Stimulated activated naive CD8-positive, alpha-beta T cell treated with anti-CD3 and anti-CD28 coated beads, Interleukin-15, Interleukin-2, amounts not matched to agents 100 ng/mL and 50 ng/mL, for 24 hours (primary cell): ENCODE measurements at regions not wholly inside any gene's neighbourhood (a gene's known extent, or its start where the extent isn't known, plus 50 kb on each side); places are given as distances from the start of the nearest gene placed in this dataset.

ENCODE experiments used
- H3K27ac Mint-ChIP-seq: one replicate; pipeline ENCODE4 v1.8.0; 2021; ENCODE audit warnings: mild to moderate bottlenecking, mixed read lengths
- H3K27me3 Mint-ChIP-seq: one replicate; pipeline ENCODE4 v1.8.0; 2021; ENCODE audit warnings: mixed read lengths
- H3K36me3 Mint-ChIP-seq: one replicate; pipeline ENCODE4 v1.8.0; 2021; ENCODE audit warnings: low read depth, mixed read lengths
- H3K4me1 Mint-ChIP-seq: one replicate; pipeline ENCODE4 v1.8.0; 2021; ENCODE audit warnings: low read depth, mixed read lengths
- H3K4me3 Mint-ChIP-seq: one replicate; pipeline ENCODE4 v1.8.0; 2021; ENCODE audit warnings: mild to moderate bottlenecking, mixed read lengths
- H3K9me3 Mint-ChIP-seq: one replicate; pipeline ENCODE4 v1.8.0; 2021; ENCODE audit warnings: mixed read lengths

DNA sequence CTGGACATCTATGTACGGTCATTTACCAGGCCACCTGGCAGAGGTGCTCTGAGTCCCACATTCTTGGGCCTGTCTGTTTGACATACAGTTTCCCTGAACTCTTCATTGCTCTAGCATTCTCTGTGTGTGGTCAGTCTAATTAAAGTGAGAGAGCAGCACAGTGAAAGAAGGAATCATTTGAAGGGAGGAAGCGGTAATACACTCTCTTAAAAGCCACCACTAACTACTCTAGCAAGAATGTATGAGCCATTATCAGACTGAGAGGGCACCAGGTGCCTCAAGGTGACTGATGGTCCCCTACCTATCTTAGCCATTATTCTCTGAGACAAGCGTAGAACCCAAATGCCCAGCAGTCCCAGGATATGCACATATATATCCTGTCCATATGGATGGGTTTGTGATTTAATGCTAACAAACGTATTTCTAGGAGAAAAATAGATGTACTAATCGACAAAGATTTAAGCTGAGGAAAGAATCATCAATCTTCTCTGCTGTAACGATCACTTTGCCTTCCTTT lies 527.2 kb downstream of the PRELID2 start:
- Mint-ChIP-seq H3K27me3 (no peaks in the 10 kb centered on the region), H3K4me3 (no peak overlapping the region), H3K36me3 (no peaks in the 10 kb centered on the region), H3K4me1 (no peaks in the 10 kb centered on the region), H3K27ac (no peak overlapping the region), H3K9me3 (peaks cover 12% of the 10 kb centered on the region)

DNA sequence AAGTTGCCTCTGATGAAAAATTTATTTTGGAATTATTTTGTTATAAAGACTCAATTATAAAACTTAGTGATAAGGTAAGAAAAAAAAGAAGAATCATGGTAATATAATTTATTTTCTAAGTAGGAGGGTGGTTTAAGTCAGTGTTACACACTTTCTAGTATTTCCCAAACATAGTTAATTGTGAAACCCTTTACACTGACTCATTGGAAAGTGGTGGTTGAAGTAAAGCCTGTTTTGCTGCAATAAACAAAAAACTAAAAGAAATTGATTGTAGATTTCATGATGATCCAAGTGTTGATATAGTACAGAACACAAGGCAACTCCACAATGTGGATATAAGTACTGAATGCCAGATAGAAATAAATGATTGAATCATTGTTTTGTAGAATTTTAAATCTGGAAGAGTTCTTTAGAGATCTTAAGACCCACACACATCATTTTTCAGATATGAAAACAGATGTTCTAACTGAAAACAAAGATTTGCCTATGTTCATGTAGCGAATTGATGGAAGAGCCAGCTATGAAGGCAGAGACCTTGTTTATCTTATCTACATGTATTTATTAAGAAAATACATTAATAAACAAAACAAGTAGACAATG lies 539.8 kb downstream of the PRELID2 start:
- H3K27me3 Mint-ChIP-seq: no peaks in the 10 kb centered on the region
- no peaks in the 10 kb centered on the region for H3K4me1 Mint-ChIP-seq
- no peak overlapping the region for H3K27ac Mint-ChIP-seq
- H3K4me3 Mint-ChIP-seq: no peak overlapping the region
- H3K36me3 Mint-ChIP-seq: no peaks in the 10 kb centered on the region
- peaks cover 7% of the 10 kb centered on the region for H3K9me3 Mint-ChIP-seq

DNA sequence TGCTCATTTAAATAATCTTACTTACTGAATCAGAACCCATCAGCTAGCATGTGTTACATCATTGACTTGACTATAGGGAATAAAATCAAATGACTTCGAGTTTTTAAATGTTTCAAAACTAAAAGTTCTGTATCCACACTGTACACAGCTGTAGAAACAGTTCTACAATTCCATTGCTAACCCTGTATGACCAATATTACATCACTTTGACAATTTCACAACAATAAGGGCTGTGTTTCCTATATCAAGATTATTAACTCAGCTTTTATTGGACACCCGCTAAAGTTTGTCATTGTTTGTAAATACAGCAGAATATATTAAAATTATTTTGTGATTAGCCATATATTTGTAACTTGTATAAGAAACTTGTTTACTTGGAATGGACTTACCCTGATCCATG lies 540.8 kb downstream of the PRELID2 start:
- Mint-ChIP-seq H3K9me3 (no peaks in the 10 kb centered on the region), H3K4me1 (no peaks in the 10 kb centered on the region), H3K27me3 (no peaks in the 10 kb centered on the region), H3K4me3 (no peak overlapping the region), H3K36me3 (no peaks in the 10 kb centered on the region), H3K27ac (no peak overlapping the region)

DNA sequence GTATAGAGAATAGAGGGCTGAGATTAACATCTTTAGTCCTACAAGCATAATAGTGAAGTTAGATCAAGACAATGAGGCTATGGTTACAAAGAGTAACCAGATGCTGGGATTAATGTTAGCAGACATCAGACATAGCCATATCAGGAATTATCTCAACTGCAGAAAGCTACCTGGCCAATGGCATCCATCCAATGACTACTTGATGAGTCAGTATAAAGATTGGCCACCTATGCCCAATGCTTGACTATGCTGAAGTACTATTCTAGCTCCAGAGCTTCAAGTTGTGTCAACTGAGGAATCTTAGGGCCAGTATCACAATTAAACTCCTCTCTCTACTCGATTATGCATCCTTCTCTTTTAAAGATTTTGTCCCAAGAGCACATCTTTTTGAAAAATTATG lies 541.4 kb downstream of the PRELID2 start:
- no peak overlapping the region for H3K27ac Mint-ChIP-seq
- H3K9me3 Mint-ChIP-seq: no peaks in the 10 kb centered on the region
- no peak overlapping the region for H3K4me3 Mint-ChIP-seq
- H3K27me3 Mint-ChIP-seq: no peaks in the 10 kb centered on the region
- no peaks in the 10 kb centered on the region for H3K36me3 Mint-ChIP-seq
- H3K4me1 Mint-ChIP-seq: no peaks in the 10 kb centered on the region

DNA sequence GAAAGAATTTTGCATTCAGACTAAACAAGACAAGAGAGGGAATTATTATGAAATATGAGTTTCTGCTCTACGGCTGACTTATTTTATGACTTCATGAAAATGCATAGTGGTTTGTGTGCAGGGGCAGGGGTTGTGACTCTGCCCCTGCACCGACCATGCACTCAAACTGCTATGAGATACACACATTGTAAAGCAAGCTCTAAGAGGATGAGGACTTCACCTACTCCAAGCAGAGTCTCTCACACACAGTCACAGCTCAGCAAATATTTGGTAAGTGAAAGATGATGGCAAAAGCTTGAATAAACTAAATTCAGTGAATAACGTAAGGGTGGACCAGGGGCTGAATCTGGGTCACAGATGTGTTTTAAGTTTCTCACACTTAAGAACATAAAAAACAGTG lies 542.9 kb downstream of the PRELID2 start:
- no peak overlapping the region for H3K27ac Mint-ChIP-seq
- H3K27me3 Mint-ChIP-seq: no peaks in the 10 kb centered on the region
- H3K4me1 Mint-ChIP-seq: no peaks in the 10 kb centered on the region
- H3K36me3 Mint-ChIP-seq: no peaks in the 10 kb centered on the region
- H3K4me3 Mint-ChIP-seq: no peak overlapping the region
- no peaks in the 10 kb centered on the region for H3K9me3 Mint-ChIP-seq

DNA sequence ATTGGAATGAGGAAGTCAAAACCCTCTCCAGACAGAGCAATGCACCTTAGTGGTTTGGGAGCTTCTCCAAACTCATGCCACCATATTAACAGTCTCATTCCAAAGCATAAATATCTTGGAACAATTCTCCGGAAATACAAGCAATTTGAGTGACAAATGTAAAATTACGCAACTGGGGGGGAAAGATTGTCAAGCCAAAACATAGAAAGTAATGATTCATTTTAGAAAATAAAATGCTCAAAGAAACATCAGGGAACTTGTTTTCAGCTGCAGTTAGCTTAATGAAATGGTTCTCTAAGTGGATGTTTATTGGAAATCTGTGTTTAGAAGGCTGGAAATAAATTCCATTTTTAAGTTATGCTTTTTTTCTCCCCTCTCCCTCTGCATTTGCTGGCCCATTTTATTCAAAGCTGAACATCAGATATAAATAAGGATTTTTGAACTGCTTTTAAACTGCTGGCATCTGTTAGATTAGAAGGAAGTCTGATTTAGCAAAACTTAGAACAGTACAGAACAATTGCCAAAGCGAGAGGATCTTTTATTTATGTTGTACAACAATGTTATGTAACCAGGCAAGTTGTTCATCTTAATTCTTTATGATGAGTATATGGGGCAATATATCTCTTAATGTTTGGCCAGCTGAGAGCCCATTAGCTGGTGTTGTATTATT lies 551.9 kb downstream of the PRELID2 start:
- Mint-ChIP-seq H3K27me3 (no peaks in the 10 kb centered on the region), H3K4me3 (no peak overlapping the region), H3K27ac (no peak overlapping the region), H3K9me3 (peaks cover 3% of the 10 kb centered on the region), H3K36me3 (no peaks in the 10 kb centered on the region), H3K4me1 (no peaks in the 10 kb centered on the region)

DNA sequence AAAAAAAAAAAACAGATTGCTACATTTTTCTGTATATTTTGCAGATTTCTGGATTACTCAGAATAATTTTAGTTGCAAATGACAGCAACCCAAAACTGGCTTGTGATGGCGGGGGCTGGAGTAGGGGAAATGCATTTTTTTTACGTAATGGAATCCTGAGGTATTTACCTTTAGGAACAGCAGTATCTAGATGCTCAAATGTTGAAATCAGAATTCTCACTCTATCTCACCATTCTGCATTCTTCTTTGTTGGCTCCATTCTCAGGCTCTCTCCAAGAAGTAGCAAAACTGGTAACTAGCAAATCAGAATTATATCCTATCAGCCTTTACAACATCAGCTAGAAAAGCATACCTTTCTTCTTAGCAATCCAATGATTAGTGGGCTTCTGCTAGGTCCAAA lies 554.3 kb downstream of the PRELID2 start:
- no peaks in the 10 kb centered on the region for H3K4me1 Mint-ChIP-seq
- no peaks in the 10 kb centered on the region for H3K27me3 Mint-ChIP-seq
- H3K27ac Mint-ChIP-seq: no peak overlapping the region
- peaks cover 3% of the 10 kb centered on the region for H3K9me3 Mint-ChIP-seq
- H3K4me3 Mint-ChIP-seq: no peak overlapping the region
- H3K36me3 Mint-ChIP-seq: no peaks in the 10 kb centered on the region

DNA sequence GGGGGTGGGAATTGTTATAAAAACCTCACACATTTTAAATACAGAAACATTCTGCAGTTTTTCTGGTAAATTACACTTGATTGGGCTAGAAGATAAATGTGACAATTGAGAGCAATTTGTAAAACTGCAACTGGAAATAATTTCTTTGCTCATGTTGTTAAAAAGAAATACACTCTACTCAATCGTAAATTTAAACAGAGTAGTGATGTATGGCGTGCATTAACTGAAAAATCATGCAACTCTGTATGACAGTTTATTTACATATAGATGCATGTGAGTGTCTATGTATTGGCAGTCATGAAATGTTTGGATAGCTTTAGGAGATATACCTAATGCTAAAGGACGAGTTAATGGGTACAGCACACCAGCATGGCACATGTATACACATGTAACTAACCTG lies 554.9 kb downstream of the PRELID2 start:
- Mint-ChIP-seq H3K9me3 (peaks cover 3% of the 10 kb centered on the region), H3K27me3 (no peaks in the 10 kb centered on the region), H3K4me3 (no peak overlapping the region), H3K4me1 (no peaks in the 10 kb centered on the region), H3K27ac (no peak overlapping the region), H3K36me3 (no peaks in the 10 kb centered on the region)

DNA sequence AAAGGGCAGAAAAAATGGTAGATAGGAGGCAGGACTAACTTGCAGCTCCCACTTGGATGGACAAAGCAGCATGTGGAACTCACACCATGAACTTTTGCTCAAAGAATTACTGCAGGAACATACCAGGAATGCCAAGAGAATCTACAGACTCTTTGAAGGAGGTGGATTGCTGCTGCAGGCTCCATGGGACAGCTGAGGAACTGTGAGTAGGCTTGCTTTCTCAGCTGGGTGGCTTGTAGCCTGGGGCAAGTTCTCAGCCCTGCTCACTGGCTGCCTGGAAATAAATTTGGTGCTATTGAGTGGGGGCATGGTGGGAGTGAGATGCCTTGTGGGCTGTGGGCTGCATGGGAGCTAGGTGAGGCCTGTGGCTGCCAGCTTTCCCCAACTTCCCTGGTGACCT lies 574.5 kb downstream of the PRELID2 start:
- Mint-ChIP-seq H3K27me3 (no peaks in the 10 kb centered on the region), H3K27ac (no peak overlapping the region), H3K36me3 (no peaks in the 10 kb centered on the region), H3K9me3 (peaks cover 13% of the 10 kb centered on the region), H3K4me3 (no peak overlapping the region), H3K4me1 (no peaks in the 10 kb centered on the region)

DNA sequence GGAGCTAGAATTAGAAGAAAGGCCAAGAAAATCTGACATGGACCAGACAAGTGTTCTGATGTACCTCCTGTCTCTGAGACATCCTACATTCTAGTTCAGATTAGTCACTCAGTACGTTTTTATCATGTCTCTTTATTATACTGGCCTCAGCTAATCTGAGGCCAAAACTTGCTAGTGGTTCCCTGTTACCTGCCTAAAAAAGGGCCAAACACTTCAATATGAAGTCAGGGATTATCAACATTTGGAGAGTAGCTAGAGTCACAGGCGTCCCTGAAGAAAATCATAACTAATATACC lies 587.4 kb downstream of the PRELID2 start:
- no peaks in the 10 kb centered on the region for H3K4me1 Mint-ChIP-seq
- no peak overlapping the region for H3K27ac Mint-ChIP-seq

DNA sequence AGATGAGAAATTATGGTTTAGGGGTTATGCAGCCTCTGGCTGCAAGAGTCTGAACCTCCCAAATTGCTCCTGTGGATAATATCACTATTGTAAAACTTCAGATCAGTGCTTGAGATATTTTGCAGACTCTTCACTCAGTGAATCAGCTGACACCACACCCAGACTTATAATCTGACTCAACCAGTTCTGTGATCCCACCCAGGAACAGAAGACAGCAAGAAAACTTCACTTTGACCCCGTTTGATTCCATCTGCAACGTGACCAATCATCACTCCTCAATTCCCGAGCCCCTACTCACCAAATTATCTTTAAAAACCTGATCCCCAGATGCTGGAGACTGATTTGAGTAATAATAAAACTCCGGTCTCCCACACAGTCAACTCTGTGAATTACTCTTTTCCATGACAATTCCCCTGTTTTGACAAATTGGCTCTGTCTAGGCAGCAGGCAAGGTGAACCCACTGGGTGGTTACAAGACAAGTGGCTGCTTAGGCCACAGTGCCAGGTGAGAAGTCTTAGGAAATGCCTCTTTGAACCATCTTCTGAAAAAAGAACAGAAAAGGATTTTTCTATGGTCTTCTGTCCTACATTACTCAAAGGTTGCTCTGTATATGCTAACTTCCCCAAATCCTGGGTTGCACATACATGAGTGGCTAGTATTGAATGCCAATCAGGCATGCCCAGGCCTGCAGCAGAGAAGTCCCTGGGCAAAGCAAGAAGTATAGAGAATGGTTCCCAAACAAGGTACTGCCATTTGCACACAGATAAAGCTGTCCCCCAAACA lies 588.0 kb downstream of the PRELID2 start:
- Mint-ChIP-seq H3K4me1 (no peaks in the 10 kb centered on the region), H3K27ac (no peak overlapping the region), H3K9me3 (no peaks in the 10 kb centered on the region), H3K27me3 (no peaks in the 10 kb centered on the region), H3K4me3 (no peak overlapping the region), H3K36me3 (no peaks in the 10 kb centered on the region)

More for the DNA sequence above, 587.4 kb downstream of the PRELID2 start:
- Mint-ChIP-seq H3K36me3 (no peaks in the 10 kb centered on the region), H3K4me3 (no peak overlapping the region), H3K9me3 (no peaks in the 10 kb centered on the region), H3K27me3 (no peaks in the 10 kb centered on the region)

DNA sequence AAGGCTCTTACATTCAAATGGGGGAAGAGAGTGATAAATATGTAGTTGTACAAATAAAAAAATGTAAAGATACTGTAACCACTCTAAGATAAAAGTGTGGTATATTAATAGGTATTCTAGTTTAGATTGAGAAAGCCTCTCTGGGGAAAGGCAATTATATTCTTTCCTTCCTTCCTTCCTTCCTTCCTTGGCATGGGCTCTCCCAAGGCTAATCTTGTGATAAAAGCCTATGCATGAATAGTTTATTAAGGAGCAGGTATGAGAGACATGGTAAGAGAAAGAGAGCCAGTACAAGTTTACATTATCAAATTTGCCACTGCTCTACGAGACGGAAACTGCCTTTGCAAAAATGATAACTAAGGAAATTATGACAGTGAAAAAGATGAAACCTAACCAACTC lies 588.8 kb downstream of the PRELID2 start:
- H3K4me1 Mint-ChIP-seq: no peaks in the 10 kb centered on the region
- no peak overlapping the region for H3K4me3 Mint-ChIP-seq

DNA sequence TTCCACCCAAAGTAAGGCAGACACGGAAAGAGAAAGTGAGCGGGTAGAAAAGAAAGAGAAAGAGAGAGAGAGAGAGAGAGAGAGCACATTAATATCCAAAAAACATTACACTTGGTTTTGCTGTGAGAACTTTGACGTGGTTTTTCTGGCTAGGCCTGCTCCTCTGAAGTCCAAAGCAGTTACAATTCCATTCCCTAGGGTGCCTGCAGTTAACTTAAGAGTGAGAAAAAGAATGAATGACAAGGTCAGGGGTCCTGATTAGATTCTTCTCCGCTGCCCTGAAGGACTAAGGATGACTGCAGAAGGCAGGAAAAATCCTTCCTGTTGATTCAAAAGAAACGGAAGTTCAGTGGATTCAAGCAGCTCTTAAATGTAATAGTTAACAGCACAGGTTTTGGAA lies 589.8 kb downstream of the PRELID2 start:
- H3K27ac Mint-ChIP-seq: no peak overlapping the region
- H3K4me1 Mint-ChIP-seq: no peaks in the 10 kb centered on the region
- no peak overlapping the region for H3K4me3 Mint-ChIP-seq
- H3K9me3 Mint-ChIP-seq: no peaks in the 10 kb centered on the region
- H3K27me3 Mint-ChIP-seq: no peaks in the 10 kb centered on the region
- H3K36me3 Mint-ChIP-seq: no peaks in the 10 kb centered on the region

More for the DNA sequence above, 588.8 kb downstream of the PRELID2 start:
- Mint-ChIP-seq H3K36me3 (no peaks in the 10 kb centered on the region), H3K27ac (no peak overlapping the region), H3K27me3 (no peaks in the 10 kb centered on the region), H3K9me3 (no peaks in the 10 kb centered on the region)

DNA sequence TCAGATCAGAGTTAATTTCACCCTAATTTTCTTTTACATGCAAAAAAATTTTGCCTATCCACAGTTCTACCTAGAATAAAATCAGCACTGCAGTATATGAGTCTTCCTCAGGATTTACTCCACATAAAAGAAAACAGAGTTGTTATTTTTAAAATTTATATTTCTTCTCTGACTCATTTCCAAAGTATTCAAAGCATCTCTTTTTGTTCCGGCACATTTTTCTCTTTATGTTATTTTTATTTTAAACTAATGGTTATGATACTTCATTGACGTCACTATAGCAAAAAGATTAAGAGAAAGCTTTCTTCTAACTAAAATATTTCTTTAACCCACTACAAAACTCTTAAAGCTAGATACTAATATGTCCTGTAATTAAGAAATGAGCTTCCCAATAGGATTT lies 590.4 kb downstream of the PRELID2 start:
- Mint-ChIP-seq H3K4me1 (no peaks in the 10 kb centered on the region), H3K27me3 (no peaks in the 10 kb centered on the region), H3K36me3 (no peaks in the 10 kb centered on the region), H3K4me3 (no peak overlapping the region), H3K9me3 (no peaks in the 10 kb centered on the region), H3K27ac (no peak overlapping the region)

DNA sequence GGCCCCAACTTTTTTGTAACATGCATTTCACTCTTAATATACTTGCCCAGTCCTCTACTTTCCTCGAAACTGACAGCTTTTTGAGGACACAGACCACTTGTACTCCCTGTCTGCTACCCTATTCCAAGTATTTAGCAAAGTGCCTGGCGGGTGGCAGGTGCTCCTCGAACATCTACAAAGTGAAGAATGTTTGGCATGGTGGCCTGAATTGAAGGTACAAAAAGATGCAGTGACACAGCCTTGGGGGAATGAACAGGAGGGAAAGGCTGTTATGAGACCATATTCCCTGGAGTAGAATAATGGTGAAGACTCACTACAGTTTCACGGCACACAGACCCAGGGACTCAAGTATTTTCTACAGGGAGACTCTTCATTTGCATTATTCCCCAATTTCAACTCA lies 590.9 kb downstream of the PRELID2 start:
- H3K4me1 Mint-ChIP-seq: no peaks in the 10 kb centered on the region
- H3K27ac Mint-ChIP-seq: no peak overlapping the region
- no peak overlapping the region for H3K4me3 Mint-ChIP-seq
- H3K9me3 Mint-ChIP-seq: no peaks in the 10 kb centered on the region
- H3K36me3 Mint-ChIP-seq: no peaks in the 10 kb centered on the region
- no peaks in the 10 kb centered on the region for H3K27me3 Mint-ChIP-seq
